GM20000 (cell line): ENCODE measurements at regions not wholly inside any gene's neighbourhood (a gene's known extent, or its start where the extent isn't known, plus 50 kb on each side); places are given as distances from the start of the nearest gene placed in this dataset.

Experiments used
- DNase-seq: peaks from one replicate; pipeline ENCODE4 v3.0.0; 2012; ENCODE audit warnings: low spot score
- CTCF ChIP-seq: IDR thresholded peaks from 2 replicates; pipeline ENCODE4 v1.5.1; 2012; ENCODE audit warnings: mild to moderate bottlenecking, control low read depth; ENCODE audit errors: extremely low read depth, missing control alignments

GRCh38 chr16:63530974-63531373, 1494.7 kb upstream of the CDH8 start:
- DNase-seq: no peak
- no peak for TF ChIP-seq CTCF

- DNase-seq: no peak
- TF ChIP-seq CTCF: no peak
Measured at GRCh38 chr16:63530208-63530607, 1494.0 kb upstream of the CDH8 start.

GRCh38 chr16:63527404-63527803, 1491.2 kb upstream of the CDH8 start:
- no peak for TF ChIP-seq CTCF
- DNase-seq: no peak

- DNase-seq: no peak
- no peak for TF ChIP-seq CTCF
Measured at GRCh38 chr16:63516394-63516793, 1480.2 kb upstream of the CDH8 start.

- no peak for DNase-seq
- no peak for TF ChIP-seq CTCF
Measured at GRCh38 chr16:63512910-63513309, 1476.7 kb upstream of the CDH8 start.

GRCh38 chr16:63497408-63497807, 1461.2 kb upstream of the CDH8 start:
- TF ChIP-seq CTCF: no peak
- DNase-seq: no peak

GRCh38 chr16:63496282-63496681, 1460.0 kb upstream of the CDH8 start:
- no peak for TF ChIP-seq CTCF
- no peak for DNase-seq
